Activated CD4-positive, alpha-beta T cell treated with anti-CD3 and anti-CD28 coated beads, Interleukin-2, amount 10 ng/mL, durations not matched to agents 7 days and 5 days (primary cell): ENCODE measurements at regions not wholly inside any gene's neighbourhood (a gene's known extent, or its start where the extent isn't known, plus 50 kb on each side); places are given as distances from the start of the nearest gene placed in this dataset.
"Not testable (repeated sequence)": the region's sequence is repeated elsewhere in the genome, so short reads cannot be mapped to it uniquely, and the experiment has no call there.

Source experiments
- CTCF ChIA-PET: fragments of 350-600 bp; sonication (Branson Sonifier 250); formaldehyde crosslinking; loops from one replicate; lab custom pipeline; 2021; ENCODE audit warnings: antibody characterized with exemption; lab: Charles Lee
- POLR2A ChIA-PET: fragments of 350-600 bp; sonication (Branson Sonifier 250); formaldehyde crosslinking; loops from one replicate; lab custom pipeline; 2021; ENCODE audit warnings: antibody characterized with exemption; lab: Charles Lee
- DNase-seq: peaks from one replicate; pipeline ENCODE4 v3.0.0-alpha.2; 2020
- H3K27ac Mint-ChIP-seq: one replicate; pipeline ENCODE4 v1.8.0; 2021; ENCODE audit warnings: mild to moderate bottlenecking, moderate library complexity, mixed read lengths
- H3K27me3 Mint-ChIP-seq: one replicate; pipeline ENCODE4 v1.8.0; 2021; ENCODE audit warnings: mixed read lengths
- H3K36me3 Mint-ChIP-seq: one replicate; pipeline ENCODE4 v1.8.0; 2021; ENCODE audit warnings: low read depth, mixed read lengths
- H3K4me1 Mint-ChIP-seq: one replicate; pipeline ENCODE4 v1.8.0; 2021; ENCODE audit warnings: mixed read lengths
- H3K4me3 Mint-ChIP-seq: one replicate; pipeline ENCODE4 v1.8.0; 2021; ENCODE audit warnings: mild to moderate bottlenecking, moderate library complexity, mixed read lengths
- H3K9me3 Mint-ChIP-seq: one replicate; pipeline ENCODE4 v1.8.0; 2021; ENCODE audit warnings: mixed read lengths

- CTCF ChIA-PET, result no interaction called here
- H3K4me3 Mint-ChIP-seq, result no peak overlapping the region
- no peak overlapping the region for H3K27ac Mint-ChIP-seq
- H3K4me1 Mint-ChIP-seq, result peaks cover 12% of the 10 kb centered on the region
- no peaks in the 10 kb centered on the region for H3K36me3 Mint-ChIP-seq
- H3K27me3 Mint-ChIP-seq, result peaks cover 11% of the 10 kb centered on the region
- DNase-seq, result no peak
- POLR2A ChIA-PET, result no interaction called here
- no peaks in the 10 kb centered on the region for H3K9me3 Mint-ChIP-seq
These were observed 329.3 kb upstream of the THBS1 start for GRCh38 chr15:39251413-39252133.

GRCh38 chr15:39252134-39252470, 328.8 kb upstream of the THBS1 start:
- no peak for DNase-seq
- ChIA-PET CTCF (no interaction called here), POLR2A (no interaction called here)
- Mint-ChIP-seq H3K9me3 (no peaks in the 10 kb centered on the region), H3K36me3 (no peaks in the 10 kb centered on the region), H3K27ac (no peak overlapping the region), H3K4me3 (no peak overlapping the region), H3K27me3 (peaks cover 11% of the 10 kb centered on the region), H3K4me1 (peaks cover 12% of the 10 kb centered on the region)

GRCh38 chr15:39253552-39253951, 327.3 kb upstream of the THBS1 start:
- ChIA-PET POLR2A (no interaction called here), CTCF (interaction anchor here (0.8 kb wide), 1 partner anchor 10 kb away, joined by 4 read pairs; no protein-coding TSS in a partner anchor)
- DNase-seq, result no peak
- no peaks in the 10 kb centered on the region for H3K36me3 Mint-ChIP-seq
- no peak overlapping the region for H3K4me3 Mint-ChIP-seq
- H3K27me3 Mint-ChIP-seq, result peaks cover 3% of the 10 kb centered on the region
- H3K9me3 Mint-ChIP-seq, result no peaks in the 10 kb centered on the region
- peaks cover 12% of the 10 kb centered on the region for H3K4me1 Mint-ChIP-seq
- H3K27ac Mint-ChIP-seq, result no peak overlapping the region

- POLR2A ChIA-PET, result no interaction called here
- H3K27me3 Mint-ChIP-seq, result peaks cover 3% of the 10 kb centered on the region
- CTCF ChIA-PET, result no interaction called here
- H3K4me3 Mint-ChIP-seq, result no peak overlapping the region
- no peaks in the 10 kb centered on the region for H3K9me3 Mint-ChIP-seq
- no peak for DNase-seq
- H3K27ac Mint-ChIP-seq, result no peak overlapping the region
- no peaks in the 10 kb centered on the region for H3K36me3 Mint-ChIP-seq
- H3K4me1 Mint-ChIP-seq, result peaks cover 12% of the 10 kb centered on the region
These were observed 326.7 kb upstream of the THBS1 start for GRCh38 chr15:39254181-39254580.

- no peaks in the 10 kb centered on the region for H3K36me3 Mint-ChIP-seq
- no peaks in the 10 kb centered on the region for H3K27me3 Mint-ChIP-seq
- DNase-seq, result no peak
- no peak overlapping the region for H3K27ac Mint-ChIP-seq
- ChIA-PET POLR2A (no interaction called here), CTCF (no interaction called here)
- H3K4me3 Mint-ChIP-seq, result no peak overlapping the region
- peaks cover 7% of the 10 kb centered on the region for H3K4me1 Mint-ChIP-seq
- H3K9me3 Mint-ChIP-seq, result no peaks in the 10 kb centered on the region
These were observed 325.1 kb upstream of the THBS1 start for GRCh38 chr15:39255760-39256159.

- CTCF ChIA-PET, result no interaction called here
- Mint-ChIP-seq H3K27ac (no peak overlapping the region), H3K36me3 (no peaks in the 10 kb centered on the region), H3K9me3 (no peaks in the 10 kb centered on the region), H3K4me3 (no peak overlapping the region), H3K27me3 (peaks cover 12% of the 10 kb centered on the region), H3K4me1 (peaks cover 7% of the 10 kb centered on the region)
- POLR2A ChIA-PET, result no interaction called here
- no peak for DNase-seq
These were observed 320.5 kb upstream of the THBS1 start for GRCh38 chr15:39260391-39260790.

- ChIA-PET CTCF (interaction anchor here (1.0 kb wide), 1 partner anchor 409 kb away, joined by 3 read pairs; no protein-coding TSS in a partner anchor), POLR2A (no interaction called here)
- Mint-ChIP-seq H3K4me3 (no peak overlapping the region), H3K27me3 (peaks cover 12% of the 10 kb centered on the region), H3K27ac (no peak overlapping the region), H3K9me3 (no peaks in the 10 kb centered on the region), H3K4me1 (peaks cover 7% of the 10 kb centered on the region), H3K36me3 (no peaks in the 10 kb centered on the region)
- DNase-seq, result no peak
These were observed 320.1 kb upstream of the THBS1 start for GRCh38 chr15:39260791-39261190.

GRCh38 chr15:39261397-39262183, 319.3 kb upstream of the THBS1 start:
- DNase-seq, H3K27ac Mint-ChIP-seq, POLR2A ChIA-PET, H3K36me3 Mint-ChIP-seq, H3K4me1 Mint-ChIP-seq, H3K4me3 Mint-ChIP-seq, H3K9me3 Mint-ChIP-seq: not testable (repeated sequence)
- CTCF ChIA-PET, result interaction anchor here (1.0 kb wide), 1 partner anchor 408 kb away, joined by 3 read pairs; no protein-coding TSS in a partner anchor
- peaks cover 12% of the 10 kb centered on the region for H3K27me3 Mint-ChIP-seq

- DNase-seq, H3K36me3 Mint-ChIP-seq, H3K4me3 Mint-ChIP-seq, CTCF ChIA-PET, POLR2A ChIA-PET, H3K4me1 Mint-ChIP-seq, H3K27ac Mint-ChIP-seq, H3K9me3 Mint-ChIP-seq: not testable (repeated sequence)
- peaks cover 12% of the 10 kb centered on the region for H3K27me3 Mint-ChIP-seq
These were observed 317.7 kb upstream of the THBS1 start for GRCh38 chr15:39262995-39263772.

GRCh38 chr15:39265261-39265660, 315.6 kb upstream of the THBS1 start:
- no peaks in the 10 kb centered on the region for H3K36me3 Mint-ChIP-seq
- CTCF ChIA-PET, result interaction anchor here (0.6 kb wide), 1 partner anchor 455 kb away, joined by 3 read pairs; no protein-coding TSS in a partner anchor
- H3K4me1 Mint-ChIP-seq, result peaks cover 7% of the 10 kb centered on the region
- H3K9me3 Mint-ChIP-seq, result no peaks in the 10 kb centered on the region
- POLR2A ChIA-PET, result no interaction called here
- H3K4me3 Mint-ChIP-seq, result no peak overlapping the region
- no peak overlapping the region for H3K27ac Mint-ChIP-seq
- peaks cover 16% of the 10 kb centered on the region for H3K27me3 Mint-ChIP-seq
- no peak for DNase-seq

- Mint-ChIP-seq H3K27me3 (peaks cover 8% of the 10 kb centered on the region), H3K9me3 (no peaks in the 10 kb centered on the region), H3K4me3 (no peak overlapping the region), H3K36me3 (no peaks in the 10 kb centered on the region), H3K4me1 (peaks cover 7% of the 10 kb centered on the region), H3K27ac (no peak overlapping the region)
- ChIA-PET CTCF (no interaction called here), POLR2A (no interaction called here)
- DNase-seq, result no peak
These were observed 314.0 kb upstream of the THBS1 start for GRCh38 chr15:39266890-39267289.

- Mint-ChIP-seq H3K27ac (no peak overlapping the region), H3K4me1 (peaks cover 6% of the 10 kb centered on the region), H3K36me3 (no peaks in the 10 kb centered on the region), H3K9me3 (no peaks in the 10 kb centered on the region), H3K4me3 (no peak overlapping the region), H3K27me3 (peaks cover 4% of the 10 kb centered on the region)
- CTCF ChIA-PET, result no interaction called here
- POLR2A ChIA-PET, result no interaction called here
- no peak for DNase-seq
These were observed 313.2 kb upstream of the THBS1 start for GRCh38 chr15:39267685-39268084.

- CTCF ChIA-PET, result no interaction called here
These were observed 311.5 kb upstream of the THBS1 start for GRCh38 chr15:39269352-39269751.

More at GRCh38 chr15:39269352-39269751, 311.5 kb upstream of the THBS1 start:
- POLR2A ChIA-PET, result no interaction called here
- H3K27me3 Mint-ChIP-seq, result peaks cover 4% of the 10 kb centered on the region
- no peaks in the 10 kb centered on the region for H3K36me3 Mint-ChIP-seq
- DNase-seq, result no peak
- no peaks in the 10 kb centered on the region for H3K4me1 Mint-ChIP-seq
- H3K27ac Mint-ChIP-seq, result no peak overlapping the region
- no peaks in the 10 kb centered on the region for H3K9me3 Mint-ChIP-seq
- no peak overlapping the region for H3K4me3 Mint-ChIP-seq
